ENCODE measurements at regions not wholly inside any gene's neighbourhood (a gene's known extent, or its start where the extent isn't known, plus 50 kb on each side); places are given as distances from the start of the nearest gene placed in this dataset.

DNA sequence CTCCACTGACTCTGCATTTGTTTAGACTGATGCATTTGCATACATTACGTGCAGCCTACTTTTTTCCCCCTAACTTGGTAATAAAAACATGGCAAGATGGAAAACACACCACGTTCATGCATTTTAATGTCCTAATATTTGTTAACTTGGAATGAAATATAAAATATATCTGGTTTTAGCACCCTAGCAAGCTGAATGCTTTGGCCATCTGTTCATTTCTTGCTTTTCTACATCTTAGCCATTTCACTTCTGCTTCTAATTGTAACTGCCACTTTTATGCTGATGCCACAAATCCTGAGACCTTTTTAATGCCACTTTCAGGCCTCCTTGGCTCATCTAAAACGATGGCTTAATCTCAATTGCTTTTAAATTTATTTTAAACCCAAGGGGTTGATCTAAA lies 177.7 kb upstream of the RASSF8 start:
- TF ChIP-seq, protein P1, sequence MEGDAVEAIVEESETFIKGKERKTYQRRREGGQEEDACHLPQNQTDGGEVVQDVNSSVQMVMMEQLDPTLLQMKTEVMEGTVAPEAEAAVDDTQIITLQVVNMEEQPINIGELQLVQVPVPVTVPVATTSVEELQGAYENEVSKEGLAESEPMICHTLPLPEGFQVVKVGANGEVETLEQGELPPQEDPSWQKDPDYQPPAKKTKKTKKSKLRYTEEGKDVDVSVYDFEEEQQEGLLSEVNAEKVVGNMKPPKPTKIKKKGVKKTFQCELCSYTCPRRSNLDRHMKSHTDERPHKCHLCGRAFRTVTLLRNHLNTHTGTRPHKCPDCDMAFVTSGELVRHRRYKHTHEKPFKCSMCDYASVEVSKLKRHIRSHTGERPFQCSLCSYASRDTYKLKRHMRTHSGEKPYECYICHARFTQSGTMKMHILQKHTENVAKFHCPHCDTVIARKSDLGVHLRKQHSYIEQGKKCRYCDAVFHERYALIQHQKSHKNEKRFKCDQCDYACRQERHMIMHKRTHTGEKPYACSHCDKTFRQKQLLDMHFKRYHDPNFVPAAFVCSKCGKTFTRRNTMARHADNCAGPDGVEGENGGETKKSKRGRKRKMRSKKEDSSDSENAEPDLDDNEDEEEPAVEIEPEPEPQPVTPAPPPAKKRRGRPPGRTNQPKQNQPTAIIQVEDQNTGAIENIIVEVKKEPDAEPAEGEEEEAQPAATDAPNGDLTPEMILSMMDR (IDR thresholded peaks at IDR 0.05; ENCODE audit: borderline replicate concordance, extremely low read depth, low read length, poor library complexity, severe bottlenecking) = no peak
- no peak for TF ChIP-seq EZH2 (IDR thresholded peaks at IDR 0.05; ENCODE audit: borderline replicate concordance, low read depth, low read length, severe bottlenecking)

Data from DND-41 (cell line).